IMR-90 (cell line): ENCODE measurements at regions not wholly inside any gene's neighbourhood (a gene's known extent, or its start where the extent isn't known, plus 50 kb on each side); places are given as distances from the start of the nearest gene placed in this dataset.

Experiments
- MAFK ChIP-seq: IDR thresholded peaks from 2 replicates; pipeline ENCODE4 v1.6.1; 2012; ENCODE audit warnings: low read depth, low read length, improper control_type of control experiment
- POLR2A ChIP-seq: IDR thresholded peaks from 2 replicates; pipeline ENCODE4 v1.6.1; 2012; ENCODE audit warnings: mild to moderate bottlenecking, low read depth, low read length
- RFX5 ChIP-seq: IDR thresholded peaks from 2 replicates; pipeline ENCODE4 v1.8.0; 2012; ENCODE audit warnings: low read depth, mild to moderate bottlenecking, low read length, moderate library complexity
- TF ChIP-seq, protein P1 (sequence below): conservative IDR thresholded peaks from 2 replicates; pipeline ENCODE4 v1.5.1; 2012; ENCODE audit warnings: mild to moderate bottlenecking, low read depth, low read length, improper control_type of control experiment
- TF ChIP-seq, protein P2 (sequence below): fragments of 150-350 bp; IDR thresholded peaks from 2 replicates; pipeline ENCODE4 v1.6.1; 2017; ENCODE audit warnings: mild to moderate bottlenecking, antibody characterized with exemption, low read length, low read depth
- TF ChIP-seq, protein P3 (sequence below): fragments of 150-350 bp; IDR thresholded peaks from 2 replicates; pipeline ENCODE4 v1.6.1; 2016; ENCODE audit warnings: low read depth, mild to moderate bottlenecking, low read length, moderate library complexity, borderline replicate concordance

DNA sequence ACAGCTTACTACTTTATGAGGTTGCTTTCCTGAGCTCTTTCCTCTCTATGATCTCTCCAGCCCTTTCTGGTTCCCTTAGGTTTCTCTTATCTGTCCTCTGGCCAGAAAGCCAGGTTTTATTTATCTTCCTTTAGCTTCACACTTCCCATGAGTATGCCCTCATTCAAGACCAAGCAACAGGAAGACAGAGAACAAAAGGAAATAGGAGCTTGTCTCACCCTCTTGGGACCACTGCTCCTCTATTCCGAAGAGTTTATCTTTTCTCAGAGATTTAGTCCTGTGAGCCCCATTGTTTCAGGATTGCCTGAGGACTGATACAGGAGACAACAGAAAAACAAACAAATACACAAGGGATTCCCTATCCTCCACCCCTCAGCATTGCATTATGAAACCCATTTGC lies 62.4 kb upstream of the CCDC179 start:
- TF ChIP-seq, protein P1, sequence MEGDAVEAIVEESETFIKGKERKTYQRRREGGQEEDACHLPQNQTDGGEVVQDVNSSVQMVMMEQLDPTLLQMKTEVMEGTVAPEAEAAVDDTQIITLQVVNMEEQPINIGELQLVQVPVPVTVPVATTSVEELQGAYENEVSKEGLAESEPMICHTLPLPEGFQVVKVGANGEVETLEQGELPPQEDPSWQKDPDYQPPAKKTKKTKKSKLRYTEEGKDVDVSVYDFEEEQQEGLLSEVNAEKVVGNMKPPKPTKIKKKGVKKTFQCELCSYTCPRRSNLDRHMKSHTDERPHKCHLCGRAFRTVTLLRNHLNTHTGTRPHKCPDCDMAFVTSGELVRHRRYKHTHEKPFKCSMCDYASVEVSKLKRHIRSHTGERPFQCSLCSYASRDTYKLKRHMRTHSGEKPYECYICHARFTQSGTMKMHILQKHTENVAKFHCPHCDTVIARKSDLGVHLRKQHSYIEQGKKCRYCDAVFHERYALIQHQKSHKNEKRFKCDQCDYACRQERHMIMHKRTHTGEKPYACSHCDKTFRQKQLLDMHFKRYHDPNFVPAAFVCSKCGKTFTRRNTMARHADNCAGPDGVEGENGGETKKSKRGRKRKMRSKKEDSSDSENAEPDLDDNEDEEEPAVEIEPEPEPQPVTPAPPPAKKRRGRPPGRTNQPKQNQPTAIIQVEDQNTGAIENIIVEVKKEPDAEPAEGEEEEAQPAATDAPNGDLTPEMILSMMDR = no peak
- TF ChIP-seq POLR2A = no peak
- TF ChIP-seq, protein P2, sequence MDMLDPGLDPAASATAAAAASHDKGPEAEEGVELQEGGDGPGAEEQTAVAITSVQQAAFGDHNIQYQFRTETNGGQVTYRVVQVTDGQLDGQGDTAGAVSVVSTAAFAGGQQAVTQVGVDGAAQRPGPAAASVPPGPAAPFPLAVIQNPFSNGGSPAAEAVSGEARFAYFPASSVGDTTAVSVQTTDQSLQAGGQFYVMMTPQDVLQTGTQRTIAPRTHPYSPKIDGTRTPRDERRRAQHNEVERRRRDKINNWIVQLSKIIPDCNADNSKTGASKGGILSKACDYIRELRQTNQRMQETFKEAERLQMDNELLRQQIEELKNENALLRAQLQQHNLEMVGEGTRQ = no peak
- no peak for TF ChIP-seq RFX5
- TF ChIP-seq, protein P3, sequence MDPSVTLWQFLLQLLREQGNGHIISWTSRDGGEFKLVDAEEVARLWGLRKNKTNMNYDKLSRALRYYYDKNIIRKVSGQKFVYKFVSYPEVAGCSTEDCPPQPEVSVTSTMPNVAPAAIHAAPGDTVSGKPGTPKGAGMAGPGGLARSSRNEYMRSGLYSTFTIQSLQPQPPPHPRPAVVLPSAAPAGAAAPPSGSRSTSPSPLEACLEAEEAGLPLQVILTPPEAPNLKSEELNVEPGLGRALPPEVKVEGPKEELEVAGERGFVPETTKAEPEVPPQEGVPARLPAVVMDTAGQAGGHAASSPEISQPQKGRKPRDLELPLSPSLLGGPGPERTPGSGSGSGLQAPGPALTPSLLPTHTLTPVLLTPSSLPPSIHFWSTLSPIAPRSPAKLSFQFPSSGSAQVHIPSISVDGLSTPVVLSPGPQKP = no peak
- no peak for TF ChIP-seq MAFK
